Thoracic aorta (tissue), 2 donors: ENCODE measurements at regions not wholly inside any gene's neighbourhood (a gene's known extent, or its start where the extent isn't known, plus 50 kb on each side); places are given as distances from the start of the nearest gene placed in this dataset.

Experiments
- ATAC-seq: fragments of 150-250 bp; one replicate; pipeline ENCODE4 v1.8.0; 2017; ENCODE audit warnings: low read depth; ENCODE audit not compliant: insufficient number of reproducible peaks, low FRiP score
- DNase-seq: peaks from one replicate; pipeline ENCODE4 v3.0.0-alpha.2; 2020; ENCODE audit warnings: low spot score
- H3K27ac ChIP-seq, 2 donors: fragments of 200-600 bp; sonication (generic); 1 replicate in 1 of 2; 2 replicates in 1 of 2; pipeline ENCODE4 v1.5.1; 2016; ENCODE audit warnings: mild to moderate bottlenecking in 2 of 2, moderate library complexity in 2 of 2
- H3K27me3 ChIP-seq: fragments of 200-600 bp; sonication (generic); replicated peaks from 2 replicates; pipeline ENCODE4 v1.6.0; 2016; ENCODE audit warnings: mild to moderate bottlenecking; ENCODE audit not compliant: insufficient read depth
- H3K36me3 ChIP-seq: fragments of 200-600 bp; sonication (generic); one replicate; pipeline ENCODE4 v1.5.1; 2016
- H3K4me1 ChIP-seq, 2 donors: fragments of 200-600 bp; sonication (generic); 1 replicate in 1 of 2; 2 replicates in 1 of 2; pipeline versions ENCODE4 v1.5.1 to v1.6.0; 2016; ENCODE audit warnings: low read depth in 2 of 2, mild to moderate bottlenecking in 1 of 2; ENCODE audit not compliant: control insufficient read depth in 1 of 2
- H3K4me3 ChIP-seq: fragments of 200-600 bp; sonication (generic); 2 replicates; pipeline ENCODE4 v1.5.1; 2016; ENCODE audit warnings: mild to moderate bottlenecking
- H3K9me3 ChIP-seq: fragments of 200-600 bp; sonication (generic); 2 replicates; pipeline ENCODE4 v1.5.1; 2016
- CTCF ChIP-seq: fragments of 200-600 bp; sonication (generic); IDR thresholded peaks from one replicate; pipeline ENCODE4 v1.5.1; 2019; ENCODE audit warnings: antibody characterized with exemption

- Histone ChIP-seq H3K36me3 (no peaks in the 10 kb centered on the region), H3K4me3 (no peak overlapping the region), H3K27me3 (no peaks in the 10 kb centered on the region), H3K4me1 (peaks cover 3 to 36% of the 10 kb centered on the region in 2 donors), H3K9me3 (no peaks in the 10 kb centered on the region), H3K27ac (peak overlapping the region; percentile 67 to 71)
- TF ChIP-seq CTCF = no peak
- ATAC-seq (no peak), DNase-seq (no peak)
Observed at GRCh38 chr9:109591691-109592090, 93.6 kb upstream of the PTPN3 start.

- no peaks in the 10 kb centered on the region for H3K9me3 ChIP-seq
- peaks cover 3 to 30% of the 10 kb centered on the region in 2 donors for H3K4me1 ChIP-seq
- DNase-seq = no peak
- no peak for TF ChIP-seq CTCF
- no peaks in the 10 kb centered on the region for H3K27me3 ChIP-seq
- ATAC-seq = no peak
- no peak overlapping the region for H3K27ac ChIP-seq
- no peak overlapping the region for H3K4me3 ChIP-seq
- H3K36me3 ChIP-seq = no peaks in the 10 kb centered on the region
Observed at GRCh38 chr9:109593612-109594011, 95.5 kb upstream of the PTPN3 start.

- no peak overlapping the region for H3K27ac ChIP-seq
- H3K36me3 ChIP-seq = no peaks in the 10 kb centered on the region
- TF ChIP-seq CTCF = no peak
- no peaks in the 10 kb centered on the region for H3K4me1 ChIP-seq
- DNase-seq (no peak), ATAC-seq (no peak)
- no peaks in the 10 kb centered on the region for H3K27me3 ChIP-seq
- no peaks in the 10 kb centered on the region for H3K9me3 ChIP-seq
- no peak overlapping the region for H3K4me3 ChIP-seq
Observed at GRCh38 chr9:109597496-109597895, 99.4 kb upstream of the PTPN3 start.

GRCh38 chr9:109599131-109599530 lies 101.0 kb upstream of the PTPN3 start:
- no peak overlapping the region for H3K27ac ChIP-seq
- no peak for ATAC-seq

GRCh38 chr9:109599711-109600110 lies 101.6 kb upstream of the PTPN3 start:
- Histone ChIP-seq H3K36me3 (no peaks in the 10 kb centered on the region), H3K4me1 (no peaks in the 10 kb centered on the region), H3K27me3 (no peaks in the 10 kb centered on the region), H3K4me3 (no peak overlapping the region), H3K9me3 (no peaks in the 10 kb centered on the region), H3K27ac (no peak overlapping the region)
- TF ChIP-seq CTCF = no peak
- ATAC-seq = no peak
- DNase-seq = no peak

More at GRCh38 chr9:109599131-109599530, 101.0 kb upstream of the PTPN3 start:
- no peaks in the 10 kb centered on the region for H3K9me3 ChIP-seq
- DNase-seq = no peak
- H3K36me3 ChIP-seq = no peaks in the 10 kb centered on the region
- no peaks in the 10 kb centered on the region for H3K4me1 ChIP-seq
- H3K4me3 ChIP-seq = no peak overlapping the region
- TF ChIP-seq CTCF = no peak
- H3K27me3 ChIP-seq = no peaks in the 10 kb centered on the region
